ENCODE measurements at regions not wholly inside any gene's neighbourhood (a gene's known extent, or its start where the extent isn't known, plus 50 kb on each side); places are given as distances from the start of the nearest gene placed in this dataset.

DNA sequence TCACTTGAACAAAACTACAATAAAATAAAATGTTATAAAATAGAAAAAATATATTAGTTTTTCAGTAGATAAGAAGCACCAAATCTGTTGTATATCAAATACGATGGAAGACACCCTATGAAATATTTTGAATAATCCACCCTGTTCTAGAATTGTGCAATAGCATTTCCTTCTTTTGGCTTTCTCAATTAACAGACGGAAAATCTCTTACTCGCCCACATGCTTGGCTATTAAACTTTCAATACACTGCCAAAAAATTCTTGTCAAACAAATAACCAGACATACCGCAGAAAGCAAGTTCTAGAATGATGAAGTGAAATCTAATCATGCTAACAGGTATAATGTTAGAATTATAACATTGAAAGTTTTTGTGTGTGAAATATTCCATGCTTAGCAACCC, 671.6 kb upstream of the SLIT2 start:
- ChIA-PET POLR2A (no interaction called here), CTCF (interaction anchor here (1.0 kb wide), 1 partner anchor 15 kb away, joined by 3 read pairs; no protein-coding TSS in a partner anchor)
- DNase-seq (ENCODE audit: low read depth, low spot score): no peak
- BruUV-seq (replicated peaks): no TSS peak
- dilution Hi-C loops (cut with MboI; ENCODE audit: extremely low pct_ligation_motif_present, low sequenced_read_pairs) (no loop called here), intact Hi-C loops (cut with micrococcal nuclease) (no loop called here)
- no peaks in the 10 kb centered on the region for H4K20me1 ChIP-seq (replicated peaks; ENCODE audit: control insufficient read depth, extremely low read depth, insufficient read depth, low read length)
- H3K4me2 ChIP-seq (ENCODE audit: insufficient read depth, low read length): no peak overlapping the region
- TF ChIP-seq FOS (IDR thresholded peaks at IDR 0.05; ENCODE audit: borderline replicate concordance, insufficient read depth, low read length): no peak
- TF ChIP-seq GATA2 (IDR thresholded peaks at IDR 0.05; ENCODE audit: insufficient read depth, insufficient read length, low read depth, low read length): no peak
- no peak for TF ChIP-seq JUN (IDR thresholded peaks at IDR 0.05; ENCODE audit: borderline replicate concordance, insufficient read depth, insufficient read length, low read depth)
- TF ChIP-seq, protein P1, sequence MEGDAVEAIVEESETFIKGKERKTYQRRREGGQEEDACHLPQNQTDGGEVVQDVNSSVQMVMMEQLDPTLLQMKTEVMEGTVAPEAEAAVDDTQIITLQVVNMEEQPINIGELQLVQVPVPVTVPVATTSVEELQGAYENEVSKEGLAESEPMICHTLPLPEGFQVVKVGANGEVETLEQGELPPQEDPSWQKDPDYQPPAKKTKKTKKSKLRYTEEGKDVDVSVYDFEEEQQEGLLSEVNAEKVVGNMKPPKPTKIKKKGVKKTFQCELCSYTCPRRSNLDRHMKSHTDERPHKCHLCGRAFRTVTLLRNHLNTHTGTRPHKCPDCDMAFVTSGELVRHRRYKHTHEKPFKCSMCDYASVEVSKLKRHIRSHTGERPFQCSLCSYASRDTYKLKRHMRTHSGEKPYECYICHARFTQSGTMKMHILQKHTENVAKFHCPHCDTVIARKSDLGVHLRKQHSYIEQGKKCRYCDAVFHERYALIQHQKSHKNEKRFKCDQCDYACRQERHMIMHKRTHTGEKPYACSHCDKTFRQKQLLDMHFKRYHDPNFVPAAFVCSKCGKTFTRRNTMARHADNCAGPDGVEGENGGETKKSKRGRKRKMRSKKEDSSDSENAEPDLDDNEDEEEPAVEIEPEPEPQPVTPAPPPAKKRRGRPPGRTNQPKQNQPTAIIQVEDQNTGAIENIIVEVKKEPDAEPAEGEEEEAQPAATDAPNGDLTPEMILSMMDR (IDR thresholded peaks at IDR 0.05; ENCODE audit: extremely low read depth in 1 of 2, insufficient read depth in 1 of 2, low read depth in 1 of 2, low read length in 2 of 2): no peak
- TF ChIP-seq POLR2A (IDR thresholded peaks at IDR 0.05; ENCODE audit: low read depth, low read length): no peak
- TF ChIP-seq, protein P2, sequence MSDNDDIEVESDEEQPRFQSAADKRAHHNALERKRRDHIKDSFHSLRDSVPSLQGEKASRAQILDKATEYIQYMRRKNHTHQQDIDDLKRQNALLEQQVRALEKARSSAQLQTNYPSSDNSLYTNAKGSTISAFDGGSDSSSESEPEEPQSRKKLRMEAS (IDR thresholded peaks at IDR 0.05; ENCODE audit: insufficient read depth, insufficient read length): no peak
- no peak for TF ChIP-seq MYC (IDR thresholded peaks at IDR 0.05; ENCODE audit: low read depth, low read length)
- no peak for TF ChIP-seq POLR2AphosphoS5 (IDR thresholded peaks at IDR 0.05; ENCODE audit: insufficient read depth, low read depth, low read length)
- TF ChIP-seq EZH2 (IDR thresholded peaks at IDR 0.05; ENCODE audit: borderline replicate concordance, low read depth, low read length, severe bottlenecking): no peak
- H3K9me1 ChIP-seq (replicated peaks; ENCODE audit: control insufficient read depth, extremely low read depth, insufficient read depth, low read length): no peaks in the 10 kb centered on the region
- no peaks in the 10 kb centered on the region for H3K36me3 ChIP-seq (ENCODE audit: control insufficient read depth in 2 of 2, extremely low read depth in 1 of 2, insufficient read depth in 2 of 2, low read length in 2 of 2)
- H3K27me3 ChIP-seq (ENCODE audit: control insufficient read depth in 2 of 2, insufficient read depth in 2 of 2, low read length in 2 of 2): no peaks in the 10 kb centered on the region
- H3K9me3 ChIP-seq (replicated peaks; ENCODE audit: control insufficient read depth, insufficient read depth, low read length): no peaks in the 10 kb centered on the region
- no peak overlapping the region for H3K27ac ChIP-seq (ENCODE audit: insufficient read depth, low read depth, low read length)
- no peak overlapping the region for H3K4me3 ChIP-seq (replicated peaks in 1 of 3; ENCODE audit: insufficient read depth in 1 of 3, low read depth in 1 of 3, low read length in 3 of 3)
- no peaks in the 10 kb centered on the region for H3K79me2 ChIP-seq (ENCODE audit: control insufficient read depth, insufficient read depth, low read length)
- H2AFZ ChIP-seq (ENCODE audit: low read depth, low read length): no peak overlapping the region
- no peak overlapping the region for H3K9ac ChIP-seq (replicated peaks; ENCODE audit: extremely low read depth, insufficient read depth, low read length)
- no peak for FAIRE-seq
- H3K4me1 ChIP-seq (ENCODE audit: control insufficient read depth, extremely low read depth, insufficient read depth, low read length): no peaks in the 10 kb centered on the region

All from endothelial cell of umbilical vein (primary cell).